Activated T-helper 1 cell treated with anti-CD3 and anti-CD28 coated beads, Interleukin-12 subunit alpha, Interleukin-12 subunit beta, Interleukin-2, Interleukin-4 antibody, amounts not matched to agents 30 ng/mL and 10 ng/mL and 1 ng/mL, durations not matched to agents 14 hours and 24 hours and 36 hours (primary cell): ENCODE measurements at regions not wholly inside any gene's neighbourhood (a gene's known extent, or its start where the extent isn't known, plus 50 kb on each side); places are given as distances from the start of the nearest gene placed in this dataset.

Experiments used
- DNase-seq: peaks from one replicate; pipeline ENCODE4 v3.0.0; 2021; ENCODE audit warnings: low spot score
- H3K27ac Mint-ChIP-seq: one replicate; pipeline ENCODE4 v1.8.0; 2021; ENCODE audit warnings: mild to moderate bottlenecking, mixed read lengths
- H3K27me3 Mint-ChIP-seq: one replicate; pipeline ENCODE4 v1.8.0; 2022; ENCODE audit warnings: mild to moderate bottlenecking, moderate library complexity, mixed read lengths; ENCODE audit not compliant: insufficient read depth
- H3K36me3 Mint-ChIP-seq: one replicate; pipeline ENCODE4 v1.8.0; 2021; ENCODE audit warnings: low read depth, mixed read lengths
- H3K4me1 Mint-ChIP-seq: one replicate; pipeline ENCODE4 v1.8.0; 2021; ENCODE audit warnings: low read depth, mixed read lengths
- H3K4me3 Mint-ChIP-seq: one replicate; pipeline ENCODE4 v1.8.0; 2021; ENCODE audit warnings: mild to moderate bottlenecking, moderate library complexity, mixed read lengths
- H3K9me3 Mint-ChIP-seq: one replicate; pipeline ENCODE4 v1.8.0; 2021; ENCODE audit warnings: mixed read lengths
- intact Hi-C: fragments of 100-400 bp; cut with micrococcal nuclease; formaldehyde crosslinking; loops from one replicate; pipeline ENCODE4 v1.15.1; 2024

DNA sequence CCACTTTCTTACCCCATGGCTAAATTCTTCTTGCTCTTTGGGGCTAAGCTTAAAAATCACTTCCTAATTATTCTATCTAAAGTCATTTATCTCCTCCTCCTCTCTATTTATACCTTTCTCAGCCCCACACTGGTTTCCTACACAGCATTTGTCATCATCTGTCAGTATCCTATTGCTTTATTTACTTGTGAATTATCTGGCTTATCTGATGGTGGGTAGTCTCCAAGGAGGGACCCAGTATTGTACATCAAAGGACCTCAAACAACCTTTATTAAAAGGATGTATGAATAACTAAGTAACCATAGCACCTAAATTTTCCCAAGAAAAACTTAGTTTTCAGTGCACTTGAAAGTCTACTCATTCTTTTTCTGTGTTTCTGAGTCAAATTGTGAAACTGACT, 332.7 kb upstream of the SNX7 start:
- no peak overlapping the region for H3K27ac Mint-ChIP-seq
- intact Hi-C loops = no loop called here
- H3K27me3 Mint-ChIP-seq = peaks cover 6% of the 10 kb centered on the region
- no peak for DNase-seq
- peaks cover 11% of the 10 kb centered on the region for H3K4me1 Mint-ChIP-seq
- H3K4me3 Mint-ChIP-seq = no peak overlapping the region
- no peaks in the 10 kb centered on the region for H3K36me3 Mint-ChIP-seq
- H3K9me3 Mint-ChIP-seq = no peaks in the 10 kb centered on the region

GRCh38 chr1:98327220-98327861, 334.2 kb upstream of the SNX7 start:
- H3K4me1 Mint-ChIP-seq = peaks cover 19% of the 10 kb centered on the region
- no peak for DNase-seq
- intact Hi-C loops = no loop called here
- H3K27ac Mint-ChIP-seq = no peak overlapping the region
- H3K4me3 Mint-ChIP-seq = no peak overlapping the region
- H3K9me3 Mint-ChIP-seq = no peaks in the 10 kb centered on the region
- no peaks in the 10 kb centered on the region for H3K36me3 Mint-ChIP-seq
- H3K27me3 Mint-ChIP-seq = peaks cover 8% of the 10 kb centered on the region

- Mint-ChIP-seq H3K4me1 (peaks cover 19% of the 10 kb centered on the region), H3K36me3 (no peaks in the 10 kb centered on the region), H3K27ac (no peak overlapping the region), H3K4me3 (no peak overlapping the region), H3K9me3 (no peaks in the 10 kb centered on the region), H3K27me3 (peaks cover 6% of the 10 kb centered on the region)
- intact Hi-C loops = no loop called here
- DNase-seq = no peak
Observed at GRCh38 chr1:98325646-98326440, 335.7 kb upstream of the SNX7 start.

- H3K4me1 Mint-ChIP-seq = peaks cover 19% of the 10 kb centered on the region
- intact Hi-C loops = no loop called here
- no peaks in the 10 kb centered on the region for H3K36me3 Mint-ChIP-seq
- H3K27ac Mint-ChIP-seq = no peak overlapping the region
- H3K4me3 Mint-ChIP-seq = no peak overlapping the region
- H3K27me3 Mint-ChIP-seq = peaks cover 9% of the 10 kb centered on the region
- no peaks in the 10 kb centered on the region for H3K9me3 Mint-ChIP-seq
- peak; percentile 1 for DNase-seq
Observed at GRCh38 chr1:98323906-98324358, 337.6 kb upstream of the SNX7 start.

DNA sequence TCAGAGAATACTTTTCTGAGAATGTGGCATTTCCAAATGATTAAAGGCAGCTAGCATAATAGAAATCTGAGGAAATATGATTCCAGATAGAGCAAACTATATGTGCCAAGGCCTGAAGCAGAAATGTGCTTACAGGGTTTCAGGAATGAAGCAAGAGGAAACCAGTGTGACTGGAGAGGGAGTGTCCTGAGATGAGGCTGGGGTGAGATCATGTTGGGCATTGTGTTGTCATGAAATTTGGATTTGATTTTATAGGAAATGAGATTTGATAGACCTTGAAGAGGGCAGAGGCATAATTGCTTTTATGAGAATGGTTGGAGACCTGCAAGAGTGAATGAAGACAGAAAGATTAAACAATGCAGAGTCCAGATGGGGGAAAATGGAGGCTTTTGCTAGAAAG, 338.1 kb upstream of the SNX7 start:
- H3K4me1 Mint-ChIP-seq = peaks cover 19% of the 10 kb centered on the region
- H3K9me3 Mint-ChIP-seq = no peaks in the 10 kb centered on the region
- no peaks in the 10 kb centered on the region for H3K36me3 Mint-ChIP-seq
- DNase-seq = no peak
- no peak overlapping the region for H3K27ac Mint-ChIP-seq
- H3K4me3 Mint-ChIP-seq = peak overlapping the region; percentile 8
- peaks cover 7% of the 10 kb centered on the region for H3K27me3 Mint-ChIP-seq
- intact Hi-C loops = no loop called here

DNA sequence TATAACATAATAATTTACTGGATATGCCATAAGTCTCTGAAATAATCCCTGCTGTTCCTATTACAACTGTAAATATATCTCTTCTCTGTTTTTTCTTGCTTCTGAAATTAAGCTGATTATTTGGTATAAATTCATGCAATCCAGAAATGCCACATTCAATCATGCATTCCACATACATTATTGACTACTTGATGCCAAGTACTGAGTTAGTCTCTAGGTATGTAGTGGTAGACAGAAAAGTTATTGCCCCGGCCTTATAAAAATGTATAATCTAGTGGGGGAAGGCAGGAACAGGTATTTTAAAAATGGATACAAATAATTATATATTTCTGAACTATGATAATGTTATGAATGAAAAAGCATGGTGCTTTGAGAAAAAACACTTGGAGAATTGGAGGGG, 338.6 kb upstream of the SNX7 start:
- intact Hi-C loops = no loop called here
- H3K36me3 Mint-ChIP-seq = no peaks in the 10 kb centered on the region

DNA sequence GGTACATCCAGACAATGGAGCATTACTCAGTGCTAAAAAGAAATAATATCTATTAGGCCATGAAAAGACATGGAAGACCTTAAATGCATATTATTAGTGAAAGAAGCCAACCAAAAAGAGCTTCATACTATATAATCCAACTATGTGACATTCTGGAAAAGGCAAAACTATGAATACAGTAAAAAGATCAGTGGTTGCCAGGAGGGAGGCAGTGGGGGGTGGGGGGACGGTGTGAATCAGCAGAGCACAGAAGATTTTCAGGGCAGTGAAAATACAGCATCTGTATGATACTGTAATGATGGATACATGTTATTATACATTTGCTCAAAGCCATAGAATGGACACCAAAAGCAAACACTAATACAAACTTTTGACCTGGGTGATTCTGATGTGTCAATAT, 339.4 kb upstream of the SNX7 start:
- intact Hi-C loops = no loop called here
- no peak overlapping the region for H3K4me3 Mint-ChIP-seq
- peaks cover 19% of the 10 kb centered on the region for H3K4me1 Mint-ChIP-seq
- peaks cover 8% of the 10 kb centered on the region for H3K27me3 Mint-ChIP-seq
- DNase-seq = no peak
- no peaks in the 10 kb centered on the region for H3K36me3 Mint-ChIP-seq
- no peak overlapping the region for H3K27ac Mint-ChIP-seq
- no peaks in the 10 kb centered on the region for H3K9me3 Mint-ChIP-seq

More for the DNA sequence above, 338.6 kb upstream of the SNX7 start:
- no peaks in the 10 kb centered on the region for H3K9me3 Mint-ChIP-seq
- peaks cover 8% of the 10 kb centered on the region for H3K27me3 Mint-ChIP-seq
- H3K4me3 Mint-ChIP-seq = no peak overlapping the region
- DNase-seq = no peak
- peaks cover 19% of the 10 kb centered on the region for H3K4me1 Mint-ChIP-seq
- no peak overlapping the region for H3K27ac Mint-ChIP-seq

DNA sequence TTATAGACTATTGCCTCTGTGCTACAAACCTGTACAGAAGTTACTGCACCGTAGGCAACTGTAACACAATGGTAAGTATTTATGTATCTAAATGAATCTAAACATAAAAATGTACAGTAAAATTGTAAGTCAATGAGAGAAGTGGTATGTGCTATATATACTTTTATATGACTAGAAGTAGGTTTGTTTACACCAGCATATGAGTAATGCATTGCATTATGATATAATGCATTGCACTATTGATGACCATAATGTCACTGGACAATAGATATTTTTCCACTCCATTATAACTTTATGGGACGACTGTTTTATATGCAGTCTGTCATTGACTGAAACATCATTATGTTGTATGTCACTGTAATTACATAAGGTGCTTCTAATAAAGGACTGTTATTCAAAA, 340.3 kb upstream of the SNX7 start:
- Mint-ChIP-seq H3K27ac (no peak overlapping the region), H3K9me3 (no peaks in the 10 kb centered on the region), H3K4me1 (peaks cover 19% of the 10 kb centered on the region), H3K36me3 (no peaks in the 10 kb centered on the region), H3K27me3 (peaks cover 8% of the 10 kb centered on the region), H3K4me3 (no peak overlapping the region)
- intact Hi-C loops = no loop called here
- no peak for DNase-seq

DNA sequence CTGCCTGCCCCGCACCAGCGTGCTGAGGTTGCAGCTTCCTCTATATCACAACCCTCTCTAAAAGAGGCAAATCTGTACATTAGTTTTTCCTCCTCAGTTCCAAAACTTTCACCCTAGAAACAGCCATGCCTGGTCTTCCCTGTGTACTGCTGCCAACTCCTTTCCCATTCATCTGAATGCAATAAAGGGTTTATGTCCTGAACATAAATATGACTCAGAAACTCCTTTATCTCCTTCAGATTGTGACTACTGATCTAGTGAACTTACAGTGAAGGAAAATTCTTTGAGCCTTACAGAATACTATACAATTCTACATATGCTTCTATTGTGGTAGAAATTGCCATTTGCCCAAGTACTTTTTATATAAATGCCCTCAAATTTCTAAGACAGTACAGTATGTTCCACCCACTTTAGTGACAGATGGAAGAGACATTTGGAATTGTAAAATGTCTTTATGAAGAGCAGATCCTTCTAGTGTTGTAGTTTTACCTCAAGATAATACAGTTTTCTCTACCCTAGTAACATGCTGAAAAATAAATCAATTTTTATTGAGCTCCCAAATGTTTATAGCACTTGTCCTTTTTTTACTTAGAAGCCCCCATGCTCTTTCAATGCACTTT, 345.1 kb upstream of the SNX7 start:
- Mint-ChIP-seq H3K27ac (no peak overlapping the region), H3K36me3 (no peaks in the 10 kb centered on the region), H3K4me3 (no peak overlapping the region), H3K9me3 (no peaks in the 10 kb centered on the region), H3K27me3 (peaks cover 6% of the 10 kb centered on the region), H3K4me1 (no peaks in the 10 kb centered on the region)
- no peak for DNase-seq
- intact Hi-C loops = no loop called here

GRCh38 chr1:98315309-98315708, 346.2 kb upstream of the SNX7 start:
- Mint-ChIP-seq H3K9me3 (no peaks in the 10 kb centered on the region), H3K4me1 (no peaks in the 10 kb centered on the region), H3K36me3 (no peaks in the 10 kb centered on the region), H3K27me3 (peaks cover 2% of the 10 kb centered on the region), H3K4me3 (no peak overlapping the region), H3K27ac (no peak overlapping the region)
- intact Hi-C loops = no loop called here
- DNase-seq = no peak

DNA sequence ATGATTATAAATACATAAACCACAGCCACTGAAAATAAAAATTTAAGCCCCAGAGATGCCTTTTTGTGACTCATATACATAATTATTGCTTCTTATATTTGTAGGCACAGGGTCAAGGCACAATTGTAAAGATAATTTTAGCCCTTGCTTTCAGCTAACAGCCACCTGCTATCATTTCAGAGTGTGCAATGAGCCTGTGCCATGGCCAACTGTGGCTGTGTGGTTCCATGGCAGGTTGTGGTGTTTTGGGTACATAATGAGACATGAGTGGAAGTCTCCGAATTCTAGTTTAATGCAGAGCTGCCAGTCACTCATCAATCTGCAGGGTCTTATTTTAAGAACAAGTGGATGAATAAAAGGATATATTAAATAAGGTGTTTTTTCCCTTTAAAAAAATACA, 346.9 kb upstream of the SNX7 start:
- Mint-ChIP-seq H3K9me3 (no peaks in the 10 kb centered on the region), H3K27ac (no peak overlapping the region), H3K4me1 (no peaks in the 10 kb centered on the region), H3K27me3 (peaks cover 1% of the 10 kb centered on the region), H3K36me3 (no peaks in the 10 kb centered on the region), H3K4me3 (no peak overlapping the region)
- intact Hi-C loops = no loop called here
- DNase-seq = no peak

- Mint-ChIP-seq H3K4me1 (no peaks in the 10 kb centered on the region), H3K27ac (no peak overlapping the region)
Observed at GRCh38 chr1:98306517-98307089, 354.9 kb upstream of the SNX7 start.

DNA sequence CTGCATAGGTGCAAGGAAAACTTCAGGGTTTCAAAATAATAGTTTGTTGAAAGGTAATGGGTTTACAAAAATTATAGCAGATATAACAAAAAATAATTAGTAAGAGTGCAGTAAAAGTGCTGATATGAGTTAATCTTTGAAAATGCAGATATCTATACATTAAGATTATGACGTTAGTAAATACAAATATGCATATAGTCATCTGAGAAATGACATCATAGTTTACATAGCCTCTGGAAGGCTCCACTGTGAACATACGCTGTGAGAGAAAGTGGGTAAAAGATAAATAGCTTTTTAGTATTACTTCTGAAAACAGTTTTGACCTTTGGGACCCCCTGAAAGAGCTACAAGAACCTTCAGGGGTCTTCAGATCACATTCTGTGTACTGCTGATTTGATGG, 356.2 kb upstream of the SNX7 start:
- Mint-ChIP-seq H3K9me3 (no peaks in the 10 kb centered on the region), H3K4me3 (no peak overlapping the region), H3K27ac (no peak overlapping the region), H3K36me3 (no peaks in the 10 kb centered on the region), H3K4me1 (no peaks in the 10 kb centered on the region), H3K27me3 (no peaks in the 10 kb centered on the region)
- DNase-seq = no peak
- intact Hi-C loops = no loop called here

More at GRCh38 chr1:98306517-98307089, 354.9 kb upstream of the SNX7 start:
- H3K36me3 Mint-ChIP-seq = no peaks in the 10 kb centered on the region
- H3K9me3 Mint-ChIP-seq = no peaks in the 10 kb centered on the region
- no peak overlapping the region for H3K4me3 Mint-ChIP-seq
- H3K27me3 Mint-ChIP-seq = no peaks in the 10 kb centered on the region
- intact Hi-C loops = no loop called here
- no peak for DNase-seq
